Smooth muscle cell (in vitro differentiated cells): ENCODE measurements at regions not wholly inside any gene's neighbourhood (a gene's known extent, or its start where the extent isn't known, plus 50 kb on each side); places are given as distances from the start of the nearest gene placed in this dataset.
"Not testable (repeated sequence)": the region's sequence is repeated elsewhere in the genome, so short reads cannot be mapped to it uniquely, and the experiment has no call there.

Experiments used
- DNase-seq: peaks from one replicate; lab custom pipeline; 2025; ENCODE audit not compliant: unreplicated experiment; lab: John Stamatoyannopoulos, UW
- H2AFZ ChIP-seq: fragments of 200-600 bp; sonication (generic); 2 replicates; pipeline ENCODE4 v1.6.0; 2016; ENCODE audit warnings: antibody characterized with exemption, low read depth, mild to moderate bottlenecking
- H3F3A ChIP-seq: fragments of 200-600 bp; sonication (generic); 2 replicates; pipeline ENCODE4 v1.6.0; 2017; ENCODE audit warnings: antibody characterized with exemption, low read depth
- H3K27ac ChIP-seq: fragments of 200-600 bp; sonication (generic); 2 replicates; pipeline ENCODE4 v1.5.1; 2016; ENCODE audit warnings: low read depth, mild to moderate bottlenecking
- H3K27me3 ChIP-seq: fragments of 200-600 bp; sonication (generic); 2 replicates; pipeline ENCODE4 v1.6.1; 2016; ENCODE audit warnings: low read depth, mild to moderate bottlenecking
- H3K36me3 ChIP-seq: fragments of 200-600 bp; sonication (generic); 2 replicates; pipeline ENCODE4 v1.5.1; 2016; ENCODE audit warnings: low read depth
- H3K4me1 ChIP-seq: fragments of 200-600 bp; sonication (generic); 2 replicates; pipeline ENCODE4 v1.5.1; 2016; ENCODE audit warnings: low read depth
- H3K4me2 ChIP-seq: fragments of 200-600 bp; sonication (generic); 2 replicates; pipeline ENCODE4 v1.6.0; 2016; ENCODE audit warnings: mild to moderate bottlenecking
- H3K4me3 ChIP-seq: fragments of 200-600 bp; sonication (generic); 2 replicates; pipeline ENCODE4 v1.5.1; 2016; ENCODE audit warnings: mild to moderate bottlenecking
- H3K79me2 ChIP-seq: fragments of 200-600 bp; sonication (generic); 2 replicates; pipeline ENCODE4 v1.6.0; 2016; ENCODE audit warnings: low read depth, mild to moderate bottlenecking
- H3K9ac ChIP-seq: fragments of 200-600 bp; sonication (generic); 2 replicates; pipeline ENCODE4 v1.6.0; 2016; ENCODE audit warnings: low read depth
- H3K9me3 ChIP-seq: fragments of 200-600 bp; sonication (generic); replicated peaks from 2 replicates; pipeline ENCODE4 v1.5.1; 2016; ENCODE audit warnings: low read depth
- H4K20me1 ChIP-seq: fragments of 200-600 bp; sonication (generic); 2 replicates; pipeline ENCODE4 v1.6.0; 2016; ENCODE audit warnings: low read depth
- CTCF ChIP-seq: fragments of 200-600 bp; sonication (generic); IDR thresholded peaks from 2 replicates; pipeline ENCODE4 v1.5.1; 2017; ENCODE audit warnings: borderline replicate concordance, mild to moderate bottlenecking, antibody characterized with exemption; ENCODE audit not compliant: insufficient read depth, poor library complexity, severe bottlenecking
- WGBS: methylation state at CpG from one replicate; pipeline ENCODE4 v1.1.7; 2016; ENCODE audit warnings: low lambda C conversion rate; 5-methylcytosine and 5-hydroxymethylcytosine counted together

GRCh38 chr15:26037369-26037768 is 174.2 kb upstream of the ATP10A start:
- no peaks in the 10 kb centered on the region for H3K79me2 ChIP-seq
- no peaks in the 10 kb centered on the region for H4K20me1 ChIP-seq
- no peak for DNase-seq
- no peak overlapping the region for H3K4me2 ChIP-seq
- no peak overlapping the region for H2AFZ ChIP-seq
- no peaks in the 10 kb centered on the region for H3K27me3 ChIP-seq
- WGBS: 42% methylated on average over 1 of the region's 1 CpG
- no peak for TF ChIP-seq CTCF
- no peak overlapping the region for H3K9ac ChIP-seq
- H3K4me3 ChIP-seq: no peak overlapping the region
- no peaks in the 10 kb centered on the region for H3F3A ChIP-seq
- H3K9me3 ChIP-seq: no peaks in the 10 kb centered on the region
- no peaks in the 10 kb centered on the region for H3K36me3 ChIP-seq
- no peak overlapping the region for H3K27ac ChIP-seq
- H3K4me1 ChIP-seq: no peaks in the 10 kb centered on the region

GRCh38 chr15:26033493-26033892 is 170.4 kb upstream of the ATP10A start:
- Histone ChIP-seq H3K4me3 (no peak overlapping the region), H3K9ac (no peak overlapping the region), H3K9me3 (no peaks in the 10 kb centered on the region), H3F3A (no peaks in the 10 kb centered on the region), H3K4me1 (peaks cover 11% of the 10 kb centered on the region), H4K20me1 (no peaks in the 10 kb centered on the region), H2AFZ (no peak overlapping the region), H3K27me3 (no peaks in the 10 kb centered on the region), H3K36me3 (no peaks in the 10 kb centered on the region), H3K4me2 (no peak overlapping the region), H3K79me2 (no peaks in the 10 kb centered on the region), H3K27ac (no peak overlapping the region)
- TF ChIP-seq CTCF: no peak
- DNase-seq: no peak
- WGBS: 77% methylated on average over 2 of the region's 2 CpGs

- Histone ChIP-seq H3K27me3 (no peaks in the 10 kb centered on the region), H3K4me3 (no peak overlapping the region), H3K79me2 (no peaks in the 10 kb centered on the region), H3K27ac (no peak overlapping the region), H3K36me3 (no peaks in the 10 kb centered on the region), H3K9me3 (no peaks in the 10 kb centered on the region), H3F3A (no peaks in the 10 kb centered on the region), H2AFZ (no peak overlapping the region), H3K4me2 (no peak overlapping the region), H4K20me1 (no peaks in the 10 kb centered on the region), H3K4me1 (peaks cover 16% of the 10 kb centered on the region), H3K9ac (no peak overlapping the region)
- TF ChIP-seq CTCF: no peak
- no peak for DNase-seq
- 90% methylated on average over 9 of the region's 9 CpGs for WGBS
These were observed 169.2 kb upstream of the ATP10A start for GRCh38 chr15:26032162-26032846.

GRCh38 chr15:26029586-26029985 is 166.5 kb upstream of the ATP10A start:
- H3K4me1 ChIP-seq: peaks cover 16% of the 10 kb centered on the region
- not testable (repeated sequence) for H2AFZ ChIP-seq, H3K4me3 ChIP-seq, H3K79me2 ChIP-seq, H3K36me3 ChIP-seq, H3K9me3 ChIP-seq, H3K4me2 ChIP-seq, H3F3A ChIP-seq, H3K27ac ChIP-seq, H3K27me3 ChIP-seq, H4K20me1 ChIP-seq, H3K9ac ChIP-seq, DNase-seq
- 96% methylated on average over 7 of the region's 7 CpGs for WGBS
